Esophagus muscularis mucosa (tissue), 3 donors: ENCODE measurements at regions not wholly inside any gene's neighbourhood (a gene's known extent, or its start where the extent isn't known, plus 50 kb on each side); places are given as distances from the start of the nearest gene placed in this dataset.

Experiments used
- POLR2A ChIP-seq: fragments of 450-650 bp; IDR thresholded peaks from one replicate; pipeline ENCODE4 v1.6.1; 2017; ENCODE audit warnings: antibody characterized with exemption, moderate library complexity, mild to moderate bottlenecking, low read depth
- TF ChIP-seq, protein P1 (sequence below), 3 experiments: fragments of 200-600 bp in 2 of 3; fragments of 450-650 bp in 1 of 3; sonication (generic) in 2 of 3; IDR thresholded peaks; one replicate each; pipeline ENCODE4 v1.5.1; 2017 to 2019; ENCODE audit warnings: antibody characterized with exemption in 3 of 3, mild to moderate bottlenecking in 2 of 3, moderate library complexity in 1 of 3

DNA sequence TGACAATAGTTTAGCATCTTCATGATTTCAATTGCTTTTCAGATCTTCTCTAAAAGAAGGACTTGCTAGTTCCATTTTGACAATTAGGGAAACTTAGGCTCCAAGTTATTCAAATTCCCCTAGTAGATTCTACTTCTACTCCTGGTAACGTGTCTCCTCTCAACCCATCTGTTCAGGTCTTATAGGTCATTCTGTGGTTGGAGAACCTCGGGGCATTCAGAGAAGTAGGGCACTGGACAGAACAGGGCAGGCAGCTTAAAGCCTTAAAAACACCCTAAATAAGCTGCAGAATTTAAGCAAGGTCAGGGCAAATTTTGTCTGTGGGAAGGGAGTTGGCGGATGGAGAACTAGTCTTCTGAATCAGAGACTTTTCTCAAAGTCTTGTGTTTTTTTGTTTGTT lies 132.4 kb downstream of the TMEM174 start:
- TF ChIP-seq, protein P1, sequence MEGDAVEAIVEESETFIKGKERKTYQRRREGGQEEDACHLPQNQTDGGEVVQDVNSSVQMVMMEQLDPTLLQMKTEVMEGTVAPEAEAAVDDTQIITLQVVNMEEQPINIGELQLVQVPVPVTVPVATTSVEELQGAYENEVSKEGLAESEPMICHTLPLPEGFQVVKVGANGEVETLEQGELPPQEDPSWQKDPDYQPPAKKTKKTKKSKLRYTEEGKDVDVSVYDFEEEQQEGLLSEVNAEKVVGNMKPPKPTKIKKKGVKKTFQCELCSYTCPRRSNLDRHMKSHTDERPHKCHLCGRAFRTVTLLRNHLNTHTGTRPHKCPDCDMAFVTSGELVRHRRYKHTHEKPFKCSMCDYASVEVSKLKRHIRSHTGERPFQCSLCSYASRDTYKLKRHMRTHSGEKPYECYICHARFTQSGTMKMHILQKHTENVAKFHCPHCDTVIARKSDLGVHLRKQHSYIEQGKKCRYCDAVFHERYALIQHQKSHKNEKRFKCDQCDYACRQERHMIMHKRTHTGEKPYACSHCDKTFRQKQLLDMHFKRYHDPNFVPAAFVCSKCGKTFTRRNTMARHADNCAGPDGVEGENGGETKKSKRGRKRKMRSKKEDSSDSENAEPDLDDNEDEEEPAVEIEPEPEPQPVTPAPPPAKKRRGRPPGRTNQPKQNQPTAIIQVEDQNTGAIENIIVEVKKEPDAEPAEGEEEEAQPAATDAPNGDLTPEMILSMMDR (IDR thresholded peaks at IDR 0.05), result no peak
- TF ChIP-seq POLR2A, result no peak
